ENCODE measurements at regions not wholly inside any gene's neighbourhood (a gene's known extent, or its start where the extent isn't known, plus 50 kb on each side); places are given as distances from the start of the nearest gene placed in this dataset.

GRCh38 chr4:59381591-59381990, 1818.5 kb upstream of the ADGRL3 start:
- TF ChIP-seq, protein P1, sequence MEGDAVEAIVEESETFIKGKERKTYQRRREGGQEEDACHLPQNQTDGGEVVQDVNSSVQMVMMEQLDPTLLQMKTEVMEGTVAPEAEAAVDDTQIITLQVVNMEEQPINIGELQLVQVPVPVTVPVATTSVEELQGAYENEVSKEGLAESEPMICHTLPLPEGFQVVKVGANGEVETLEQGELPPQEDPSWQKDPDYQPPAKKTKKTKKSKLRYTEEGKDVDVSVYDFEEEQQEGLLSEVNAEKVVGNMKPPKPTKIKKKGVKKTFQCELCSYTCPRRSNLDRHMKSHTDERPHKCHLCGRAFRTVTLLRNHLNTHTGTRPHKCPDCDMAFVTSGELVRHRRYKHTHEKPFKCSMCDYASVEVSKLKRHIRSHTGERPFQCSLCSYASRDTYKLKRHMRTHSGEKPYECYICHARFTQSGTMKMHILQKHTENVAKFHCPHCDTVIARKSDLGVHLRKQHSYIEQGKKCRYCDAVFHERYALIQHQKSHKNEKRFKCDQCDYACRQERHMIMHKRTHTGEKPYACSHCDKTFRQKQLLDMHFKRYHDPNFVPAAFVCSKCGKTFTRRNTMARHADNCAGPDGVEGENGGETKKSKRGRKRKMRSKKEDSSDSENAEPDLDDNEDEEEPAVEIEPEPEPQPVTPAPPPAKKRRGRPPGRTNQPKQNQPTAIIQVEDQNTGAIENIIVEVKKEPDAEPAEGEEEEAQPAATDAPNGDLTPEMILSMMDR (conservative IDR thresholded peaks at IDR 0.05), result no peak
- no peak overlapping the region for H3K27ac ChIP-seq

DNA sequence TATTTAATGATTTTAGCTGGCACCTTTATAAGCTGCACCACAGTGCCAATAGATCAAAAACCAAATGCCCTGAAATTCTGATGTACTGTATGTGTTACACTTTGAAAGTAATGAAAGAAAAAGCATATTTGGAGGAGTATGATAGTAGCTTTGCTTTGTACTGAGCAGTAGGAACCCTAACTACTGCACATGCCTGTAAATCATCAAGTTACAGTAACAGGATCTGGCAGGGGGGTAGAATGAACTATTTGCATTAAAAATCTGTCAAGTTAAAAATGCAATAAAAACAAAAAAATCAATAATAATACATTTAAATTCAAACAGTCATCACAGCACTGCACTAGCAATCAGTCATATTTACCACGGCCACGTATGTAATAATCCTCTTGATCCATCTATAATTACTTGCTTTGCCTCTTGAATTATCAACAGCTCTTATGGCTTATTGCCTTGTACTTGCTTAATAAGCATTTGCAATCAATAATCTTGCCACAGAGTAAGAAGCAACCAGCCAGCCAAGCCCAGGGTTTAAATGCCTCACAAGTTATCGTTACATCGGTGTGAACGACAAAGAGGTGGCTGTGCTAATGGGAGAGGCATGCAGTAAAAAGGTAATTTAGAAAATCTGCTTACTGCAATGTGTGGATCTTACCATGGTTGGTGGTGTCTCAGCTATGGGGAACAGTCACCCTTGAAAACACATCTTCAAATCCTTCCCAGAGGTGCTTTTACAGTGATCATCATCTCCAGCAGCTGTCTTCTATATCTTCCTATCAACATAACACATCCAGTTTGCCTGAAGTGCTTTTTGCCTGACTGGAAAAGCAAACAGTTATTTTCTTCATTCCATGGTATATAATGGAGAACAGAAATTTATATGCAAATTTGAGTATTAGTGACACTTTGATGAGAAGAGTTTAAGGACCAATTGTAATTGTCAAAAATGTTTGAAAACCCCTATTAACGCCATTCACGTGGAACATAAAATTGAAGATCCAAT, 1812.1 kb upstream of the ADGRL3 start:
- no peak overlapping the region for H3K27ac ChIP-seq
- TF ChIP-seq, protein P1 (conservative IDR thresholded peaks at IDR 0.05), result no peak

DNA sequence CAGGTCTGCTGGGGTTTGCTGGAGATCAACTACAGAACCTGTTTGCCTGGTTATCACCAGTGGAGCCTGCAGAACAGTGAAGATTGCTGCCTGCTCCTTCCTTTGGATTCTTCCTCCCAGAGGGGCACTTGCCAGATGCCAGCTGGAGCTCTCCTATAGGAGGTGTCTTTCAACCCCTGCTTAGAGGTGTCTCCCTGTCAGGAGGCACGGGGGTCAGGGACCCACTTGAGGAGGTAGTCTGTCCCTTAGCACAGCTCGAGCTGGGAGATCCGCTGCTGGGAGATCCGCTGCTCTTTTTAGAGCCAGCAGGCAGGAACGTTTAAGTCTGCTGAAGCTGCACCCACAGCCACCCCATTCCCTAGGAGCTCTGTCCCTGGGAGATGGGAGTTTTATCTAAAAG, 1806.3 kb upstream of the ADGRL3 start:
- peak overlapping the region; percentile 19; the same call in 1 of the 2 replicates for H3K27ac ChIP-seq
- TF ChIP-seq, protein P1 (conservative IDR thresholded peaks at IDR 0.05), result no peak

- TF ChIP-seq, protein P1 (conservative IDR thresholded peaks at IDR 0.05), result no peak
- H3K27ac ChIP-seq, result no peak overlapping the region
These were observed 1799.8 kb upstream of the ADGRL3 start for GRCh38 chr4:59400334-59400733.

DNA sequence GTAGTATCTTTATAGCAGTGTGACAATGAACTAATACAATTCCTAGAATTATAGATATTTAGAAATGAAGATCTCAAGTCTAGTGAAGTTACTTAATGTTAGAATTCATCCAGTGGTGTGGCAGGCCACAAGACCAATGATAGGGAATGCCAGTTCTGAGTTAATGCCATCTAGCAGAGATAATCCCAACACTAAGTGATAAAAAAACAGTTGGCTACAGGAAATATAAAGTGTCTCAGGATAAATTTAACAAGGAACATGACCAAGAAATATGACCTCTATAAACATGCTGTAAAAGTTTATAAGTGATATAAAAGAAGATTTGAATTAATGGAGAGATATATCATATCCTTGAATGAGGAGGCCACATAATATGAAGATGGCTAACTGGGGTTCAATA, 1790.5 kb upstream of the ADGRL3 start:
- H3K27ac ChIP-seq, result peak overlapping the region; percentile 74
- TF ChIP-seq, protein P1 (conservative IDR thresholded peaks at IDR 0.05), result no peak

GRCh38 chr4:59412739-59413138, 1787.4 kb upstream of the ADGRL3 start:
- no peak overlapping the region for H3K27ac ChIP-seq
- TF ChIP-seq, protein P1 (conservative IDR thresholded peaks at IDR 0.05), result no peak

DNA sequence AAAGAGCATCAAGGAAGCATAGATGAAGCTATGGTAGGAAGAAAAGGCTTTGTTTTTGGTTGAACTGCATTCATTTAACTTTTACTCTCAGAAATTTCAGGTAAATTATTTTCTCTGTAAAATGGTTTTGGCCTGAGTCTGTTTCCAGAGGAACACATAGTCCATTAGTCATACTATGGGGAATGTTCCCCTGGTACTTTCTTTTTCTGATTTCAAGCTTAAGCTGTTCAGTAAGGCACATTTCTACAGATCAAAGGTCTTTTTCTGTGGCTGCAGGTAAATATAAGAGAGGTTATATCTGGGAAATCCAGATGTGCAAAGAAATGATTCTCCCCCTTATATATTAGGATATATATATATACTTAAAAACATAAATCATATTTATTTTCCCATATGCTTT, 1744.4 kb upstream of the ADGRL3 start:
- no peak overlapping the region for H3K27ac ChIP-seq
- TF ChIP-seq, protein P1 (conservative IDR thresholded peaks at IDR 0.05), result no peak
